B cell (primary cell): ENCODE measurements at regions not wholly inside any gene's neighbourhood (a gene's known extent, or its start where the extent isn't known, plus 50 kb on each side); places are given as distances from the start of the nearest gene placed in this dataset.

Source experiments
- ATAC-seq: fragments of 200-7000 bp; cut with Tn5 transposase; one replicate; pipeline ENCODE4 v1.10.0; 2021; ENCODE audit warnings: low read depth, mild to moderate bottlenecking, moderate number of reproducible peaks, moderate library complexity
- CTCF ChIA-PET: fragments of 350-600 bp; sonication (Branson Sonifier 250); formaldehyde crosslinking; loops from one replicate; lab custom pipeline; 2021; ENCODE audit warnings: antibody characterized with exemption, inconsistent platforms; lab: Charles Lee
- POLR2A ChIA-PET: fragments of 350-600 bp; sonication (Branson Sonifier 250); formaldehyde crosslinking; loops from one replicate; lab custom pipeline; 2021; ENCODE audit warnings: antibody characterized with exemption; lab: Charles Lee
- DNase-seq: peaks from one replicate; pipeline ENCODE4 v3.0.0; 2013
- H2AFZ ChIP-seq: 2 replicates; pipeline ENCODE4 v1.6.1; 2012; ENCODE audit warnings: mild to moderate bottlenecking, low read depth, low read length; ENCODE audit not compliant: insufficient read depth, poor library complexity, severe bottlenecking
- H3K27ac ChIP-seq, 2 donors: 1 replicate in 1 of 2; 2 replicates in 1 of 2; pipeline ENCODE4 v1.5.1; 2012 to 2013; ENCODE audit warnings: low read length in 2 of 2, mild to moderate bottlenecking in 2 of 2, moderate library complexity in 1 of 2
- H3K27me3 ChIP-seq, 4 experiments: fragments of 200-600 bp in 1 of 4; sonication (generic) in 1 of 4; replicated peaks in 1 of 4; 1 replicate in 2 of 4; 2 replicates in 2 of 4; pipeline versions ENCODE4 v1.6.1 to v1.7.0; 2013 to 2016; ENCODE audit warnings: low read length in 3 of 4, mild to moderate bottlenecking in 2 of 4, mixed read lengths in 1 of 4, moderate library complexity in 1 of 4; ENCODE audit not compliant: insufficient read depth in 4 of 4, control insufficient read depth in 3 of 4; ENCODE audit errors: control extremely low read depth in 1 of 4
- H3K36me3 ChIP-seq, 2 experiments: replicated peaks in 1 of 2; 1 replicate in 1 of 2; 2 replicates in 1 of 2; pipeline versions ENCODE4 v1.6.1 to v1.7.1; 2013; ENCODE audit warnings: low read length in 1 of 2; ENCODE audit not compliant: insufficient read depth in 2 of 2, control insufficient read depth in 1 of 2; ENCODE audit errors: control extremely low read depth in 1 of 2, extremely low read depth in 1 of 2
- H3K4me1 ChIP-seq, 2 donors: fragments of 200-600 bp in 1 of 2; sonication (generic) in 1 of 2; 1 replicate in 1 of 2; 2 replicates in 1 of 2; pipeline versions ENCODE4 v1.5.1 to v1.6.1; 2013 to 2017; ENCODE audit warnings: low read length in 2 of 2; ENCODE audit not compliant: control insufficient read depth in 2 of 2, insufficient read depth in 2 of 2
- H3K4me2 ChIP-seq: replicated peaks from 2 replicates; pipeline ENCODE3; 2012; ENCODE audit warnings: mild to moderate bottlenecking, low read depth, low read length; ENCODE audit not compliant: poor library complexity, severe bottlenecking
- H3K4me3 ChIP-seq, 5 experiments: fragments of 200-600 bp in 1 of 5; sonication (generic) in 1 of 5; 1 replicate in 3 of 5; 2 replicates in 2 of 5; pipeline versions ENCODE4 v1.5.1 to v1.7.0; 2011 to 2016; ENCODE audit warnings: low read length in 4 of 5, mild to moderate bottlenecking in 4 of 5, low read depth in 2 of 5, control low read depth in 1 of 5, moderate library complexity in 1 of 5; ENCODE audit not compliant: insufficient read depth in 1 of 5; ENCODE audit errors: control extremely low read depth in 1 of 5, extremely low read depth in 1 of 5
- H3K79me2 ChIP-seq: fragments of 200-600 bp; sonication (generic); one replicate; pipeline ENCODE4 v1.6.0; 2016; ENCODE audit warnings: low read length; ENCODE audit not compliant: control insufficient read depth, insufficient read depth
- H3K9ac ChIP-seq: fragments of 200-600 bp; sonication (generic); 2 replicates; pipeline ENCODE4 v1.6.1; 2017; ENCODE audit warnings: mild to moderate bottlenecking, low read length, moderate library complexity
- H3K9me3 ChIP-seq, 3 donors: one replicate each; pipeline versions ENCODE4 v1.6.1 to v1.7.1; 2013; ENCODE audit warnings: low read length in 2 of 3; ENCODE audit not compliant: control insufficient read depth in 2 of 3, insufficient read depth in 1 of 3; ENCODE audit errors: control extremely low read depth in 1 of 3
- H4K20me1 ChIP-seq: 2 replicates; pipeline ENCODE4 v1.6.0; 2012; ENCODE audit warnings: mild to moderate bottlenecking, low read length; ENCODE audit not compliant: insufficient read depth, control insufficient read depth, poor library complexity, severe bottlenecking
- H3K27ac Mint-ChIP-seq: one replicate; pipeline ENCODE4 v1.8.0; 2021; ENCODE audit warnings: mixed read lengths
- H3K27me3 Mint-ChIP-seq: one replicate; pipeline ENCODE4 v1.8.0; 2021; ENCODE audit warnings: mixed read lengths
- H3K4me1 Mint-ChIP-seq: one replicate; pipeline ENCODE4 v1.8.0; 2021; ENCODE audit warnings: mixed read lengths
- H3K4me3 Mint-ChIP-seq: one replicate; pipeline ENCODE4 v1.8.0; 2021; ENCODE audit warnings: mixed read lengths
- H3K9me3 Mint-ChIP-seq: one replicate; pipeline ENCODE4 v1.8.0; 2022; ENCODE audit warnings: mixed read lengths; ENCODE audit not compliant: insufficient read depth
- CTCF ChIP-seq: fragments of 200-600 bp; IDR thresholded peaks from one replicate; pipeline ENCODE4 v1.8.0; 2022; ENCODE audit warnings: antibody characterized with exemption, mild to moderate bottlenecking
- EZH2 ChIP-seq: IDR thresholded peaks from 2 replicates; pipeline ENCODE4 v1.6.1; 2012; ENCODE audit warnings: borderline replicate concordance, low read depth, mild to moderate bottlenecking, moderate library complexity, low read length; ENCODE audit not compliant: insufficient read depth, poor library complexity, severe bottlenecking
- WGBS: methylation state at CpG from one replicate; pipeline ENCODE4 v1.1.5; 2013; ENCODE audit warnings: missing lambda C conversion rate; ENCODE audit not compliant: insufficient coverage; 5-methylcytosine and 5-hydroxymethylcytosine counted together
- intact Hi-C: fragments of 100-400 bp; cut with micrococcal nuclease; formaldehyde crosslinking; loops from one replicate; pipeline ENCODE4 v1.10.0; 2022

- no peaks in the 10 kb centered on the region for H3K27me3 Mint-ChIP-seq
These were observed 1345.1 kb downstream of the NCAM2 start for GRCh38 chr21:22343303-22343702.

GRCh38 chr21:22343721-22344120, 1345.5 kb downstream of the NCAM2 start:
- DNase-seq, result no peak
- no peaks in the 10 kb centered on the region for H3K36me3 ChIP-seq
- peaks cover 0 to 4% (median 0%) of the 10 kb centered on the region in 3 donors for H3K9me3 ChIP-seq
- H3K4me3 ChIP-seq, result no peak overlapping the region
- H3K27ac ChIP-seq, result no peak overlapping the region
- H3K4me3 Mint-ChIP-seq, result no peak overlapping the region
- intact Hi-C loops, result no loop called here
- POLR2A ChIA-PET, result no interaction called here
- no peak overlapping the region for H3K9ac ChIP-seq
- no peak overlapping the region for H2AFZ ChIP-seq
- H3K79me2 ChIP-seq, result no peaks in the 10 kb centered on the region
- TF ChIP-seq EZH2, result no peak
- TF ChIP-seq CTCF, result no peak
- H3K4me1 Mint-ChIP-seq, result no peaks in the 10 kb centered on the region
- no peaks in the 10 kb centered on the region for H3K27me3 Mint-ChIP-seq
- no peaks in the 10 kb centered on the region for H3K27me3 ChIP-seq
- H4K20me1 ChIP-seq, result no peaks in the 10 kb centered on the region
- no peak for ATAC-seq
- peaks cover 9% of the 10 kb centered on the region for H3K9me3 Mint-ChIP-seq
- no peak overlapping the region for H3K27ac Mint-ChIP-seq
- CTCF ChIA-PET, result no interaction called here
- H3K4me2 ChIP-seq, result no peak overlapping the region
- no peaks in the 10 kb centered on the region for H3K4me1 ChIP-seq

More at GRCh38 chr21:22343303-22343702, 1345.1 kb downstream of the NCAM2 start:
- H3K27ac ChIP-seq, result no peak overlapping the region
- no peaks in the 10 kb centered on the region for H3K4me1 ChIP-seq
- TF ChIP-seq CTCF, result no peak
- TF ChIP-seq EZH2, result no peak
- H2AFZ ChIP-seq, result no peak overlapping the region
- no peak for DNase-seq
- Mint-ChIP-seq H3K9me3 (peaks cover 12% of the 10 kb centered on the region), H3K27ac (no peak overlapping the region), H3K4me1 (no peaks in the 10 kb centered on the region), H3K4me3 (no peak overlapping the region)
- ChIA-PET CTCF (no interaction called here), POLR2A (no interaction called here)
- H3K36me3 ChIP-seq, result no peaks in the 10 kb centered on the region
- ATAC-seq, result no peak
- H3K4me2 ChIP-seq, result no peak overlapping the region
- no peak overlapping the region for H3K4me3 ChIP-seq
- H3K9me3 ChIP-seq, result peaks cover 0 to 4% (median 0%) of the 10 kb centered on the region in 3 donors
- H4K20me1 ChIP-seq, result no peaks in the 10 kb centered on the region
- intact Hi-C loops, result no loop called here
- H3K79me2 ChIP-seq, result no peaks in the 10 kb centered on the region
- H3K27me3 ChIP-seq, result no peaks in the 10 kb centered on the region
- H3K9ac ChIP-seq, result no peak overlapping the region
- WGBS, result no CpG with 5 or more reads among the region's 2 CpGs
